SK-N-SH (cell line): ENCODE measurements at regions not wholly inside any gene's neighbourhood (a gene's known extent, or its start where the extent isn't known, plus 50 kb on each side); places are given as distances from the start of the nearest gene placed in this dataset.

ENCODE experiments used
- FOXM1 ChIP-seq: IDR thresholded peaks from 2 replicates; pipeline ENCODE4 v1.4.0; 2012; ENCODE audit warnings: low read depth, mild to moderate bottlenecking
- RFX5 ChIP-seq: IDR thresholded peaks from 2 replicates; pipeline ENCODE4 v1.6.1; 2012; ENCODE audit warnings: mild to moderate bottlenecking, improper control_type of control experiment, low read length
- TCF12 ChIP-seq: IDR thresholded peaks from 2 replicates; pipeline ENCODE4 v1.4.0; 2012
- YY1 ChIP-seq: IDR thresholded peaks from 2 replicates; pipeline ENCODE4 v1.4.0; 2012; ENCODE audit warnings: low read depth, mild to moderate bottlenecking

GRCh38 chr9:2255128-2255527, 240.0 kb downstream of the SMARCA2 start:
- TF ChIP-seq FOXM1: no peak
- no peak for TF ChIP-seq RFX5
- no peak for TF ChIP-seq YY1
- TF ChIP-seq TCF12: no peak
